ENCODE measurements at regions not wholly inside any gene's neighbourhood (a gene's known extent, or its start where the extent isn't known, plus 50 kb on each side); places are given as distances from the start of the nearest gene placed in this dataset.
A peak's percentile ranks its signal among the peaks of the same experiment; 100 is the strongest.
"Not testable (repeated sequence)": the region's sequence is repeated elsewhere in the genome, so short reads cannot be mapped to it uniquely, and the experiment has no call there.

GRCh38 chr14:37787879-37788494 lies 192.6 kb downstream of the TTC6 start:
- DNase-seq, result no peak

- no peak for DNase-seq
These were observed 196.1 kb downstream of the TTC6 start for GRCh38 chr14:37791384-37792036.

- DNase-seq, result no peak
These were observed 196.7 kb downstream of the TTC6 start for GRCh38 chr14:37792124-37792523.

GRCh38 chr14:37796703-37797416 lies 201.4 kb downstream of the TTC6 start:
- DNase-seq, result no peak

GRCh38 chr14:37797675-37798074 lies 202.2 kb downstream of the TTC6 start:
- no peak for DNase-seq

- DNase-seq, result no peak
These were observed 212.3 kb downstream of the TTC6 start for GRCh38 chr14:37807722-37808121.

GRCh38 chr14:37810094-37810801 lies 214.8 kb downstream of the TTC6 start:
- no peak for DNase-seq

GRCh38 chr14:37813732-37814131 lies 218.3 kb downstream of the TTC6 start:
- DNase-seq, result no peak

GRCh38 chr14:37816135-37816534 lies 220.7 kb downstream of the TTC6 start:
- peak; percentile 8 for DNase-seq

GRCh38 chr14:37816743-37817295 lies 221.4 kb downstream of the TTC6 start:
- DNase-seq, result no peak

GRCh38 chr14:37819155-37820015 lies 224.0 kb downstream of the TTC6 start:
- DNase-seq, result no peak

- not testable (repeated sequence) for DNase-seq
These were observed 225.4 kb downstream of the TTC6 start for GRCh38 chr14:37820810-37821209.

- DNase-seq, result no peak
These were observed 229.7 kb downstream of the TTC6 start for GRCh38 chr14:37824939-37825712.

GRCh38 chr14:37826869-37827268 lies 231.4 kb downstream of the TTC6 start:
- DNase-seq, result no peak

GRCh38 chr14:37830271-37830670 lies 234.8 kb downstream of the TTC6 start:
- DNase-seq, result no peak

GRCh38 chr14:37834275-37834674 lies 238.8 kb downstream of the TTC6 start:
- DNase-seq, result no peak

- not testable (repeated sequence) for DNase-seq
These were observed 243.3 kb downstream of the TTC6 start for GRCh38 chr14:37838778-37839177.

- DNase-seq, result not testable (repeated sequence)
These were observed 245.6 kb downstream of the TTC6 start for GRCh38 chr14:37841039-37841438.

- no peak for DNase-seq
These were observed 246.7 kb downstream of the TTC6 start for GRCh38 chr14:37842106-37842505.

- DNase-seq, result no peak
These were observed 248.7 kb downstream of the TTC6 start for GRCh38 chr14:37843954-37844607.

GRCh38 chr14:37844614-37845013 lies 249.2 kb downstream of the TTC6 start:
- DNase-seq, result no peak

Measured in retina (tissue), 1 donor.